ENCODE measurements at regions not wholly inside any gene's neighbourhood (a gene's known extent, or its start where the extent isn't known, plus 50 kb on each side); places are given as distances from the start of the nearest gene placed in this dataset.

DNA sequence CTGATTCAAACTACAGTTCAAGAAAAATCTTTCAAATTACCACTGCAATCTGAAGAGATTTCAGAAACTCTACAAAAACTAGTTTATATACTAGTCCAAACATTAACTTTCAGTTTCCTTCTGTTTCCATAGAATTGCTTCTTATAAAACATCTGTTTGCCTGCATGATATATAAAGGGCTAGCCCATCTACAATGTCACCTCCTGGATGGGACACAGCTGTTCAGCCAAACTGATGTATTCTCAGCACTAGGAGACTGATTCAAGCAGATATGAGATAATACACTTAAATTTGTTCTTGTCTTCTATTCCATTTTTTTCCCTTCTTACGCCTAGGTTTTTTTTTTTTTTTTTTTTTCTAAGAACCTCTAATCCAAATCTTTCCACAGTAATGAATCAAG lies 1569.7 kb upstream of the IGFBP7 start:
- TF ChIP-seq POLR2AphosphoS5 (IDR thresholded peaks at IDR 0.05) (no peak), POLR2A (IDR thresholded peaks at IDR 0.05) (no peak)
- TF ChIP-seq, protein P1, sequence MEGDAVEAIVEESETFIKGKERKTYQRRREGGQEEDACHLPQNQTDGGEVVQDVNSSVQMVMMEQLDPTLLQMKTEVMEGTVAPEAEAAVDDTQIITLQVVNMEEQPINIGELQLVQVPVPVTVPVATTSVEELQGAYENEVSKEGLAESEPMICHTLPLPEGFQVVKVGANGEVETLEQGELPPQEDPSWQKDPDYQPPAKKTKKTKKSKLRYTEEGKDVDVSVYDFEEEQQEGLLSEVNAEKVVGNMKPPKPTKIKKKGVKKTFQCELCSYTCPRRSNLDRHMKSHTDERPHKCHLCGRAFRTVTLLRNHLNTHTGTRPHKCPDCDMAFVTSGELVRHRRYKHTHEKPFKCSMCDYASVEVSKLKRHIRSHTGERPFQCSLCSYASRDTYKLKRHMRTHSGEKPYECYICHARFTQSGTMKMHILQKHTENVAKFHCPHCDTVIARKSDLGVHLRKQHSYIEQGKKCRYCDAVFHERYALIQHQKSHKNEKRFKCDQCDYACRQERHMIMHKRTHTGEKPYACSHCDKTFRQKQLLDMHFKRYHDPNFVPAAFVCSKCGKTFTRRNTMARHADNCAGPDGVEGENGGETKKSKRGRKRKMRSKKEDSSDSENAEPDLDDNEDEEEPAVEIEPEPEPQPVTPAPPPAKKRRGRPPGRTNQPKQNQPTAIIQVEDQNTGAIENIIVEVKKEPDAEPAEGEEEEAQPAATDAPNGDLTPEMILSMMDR (IDR thresholded peaks at IDR 0.05) = no peak

All from transverse colon (tissue), 4 donors.